ENCODE measurements at regions not wholly inside any gene's neighbourhood (a gene's known extent, or its start where the extent isn't known, plus 50 kb on each side); places are given as distances from the start of the nearest gene placed in this dataset.

- no peak for DNase-seq
These were observed 95.2 kb upstream of the IQSEC1 start for GRCh38 chr3:13168391-13168790.

GRCh38 chr3:13167829-13168228, 94.6 kb upstream of the IQSEC1 start:
- DNase-seq: no peak

- no peak for DNase-seq
These were observed 94.0 kb upstream of the IQSEC1 start for GRCh38 chr3:13167064-13167743.

GRCh38 chr3:13166243-13167063, 93.2 kb upstream of the IQSEC1 start:
- no peak for DNase-seq

GRCh38 chr3:13165576-13165975, 92.3 kb upstream of the IQSEC1 start:
- no peak for DNase-seq

- DNase-seq: no peak
These were observed 91.8 kb upstream of the IQSEC1 start for GRCh38 chr3:13164893-13165492.

- no peak for DNase-seq
These were observed 90.7 kb upstream of the IQSEC1 start for GRCh38 chr3:13163848-13164382.

GRCh38 chr3:13162549-13163320, 89.5 kb upstream of the IQSEC1 start:
- DNase-seq: no peak

GRCh38 chr3:13161771-13162535, 88.7 kb upstream of the IQSEC1 start:
- no peak for DNase-seq

GRCh38 chr3:13161021-13161759, 88.0 kb upstream of the IQSEC1 start:
- no peak for DNase-seq

GRCh38 chr3:13160619-13161018, 87.4 kb upstream of the IQSEC1 start:
- DNase-seq: no peak

- no peak for DNase-seq
These were observed 86.7 kb upstream of the IQSEC1 start for GRCh38 chr3:13159890-13160289.

GRCh38 chr3:13158871-13159270, 85.6 kb upstream of the IQSEC1 start:
- no peak for DNase-seq

- DNase-seq: no peak
These were observed 85.2 kb upstream of the IQSEC1 start for GRCh38 chr3:13158408-13158807.

- no peak for DNase-seq
These were observed 84.8 kb upstream of the IQSEC1 start for GRCh38 chr3:13157986-13158385.

- no peak for DNase-seq
These were observed 79.8 kb upstream of the IQSEC1 start for GRCh38 chr3:13152826-13153710.

GRCh38 chr3:13150624-13151023, 77.4 kb upstream of the IQSEC1 start:
- no peak for DNase-seq

- no peak for DNase-seq
These were observed 76.3 kb upstream of the IQSEC1 start for GRCh38 chr3:13149330-13150108.

GRCh38 chr3:13148561-13149329, 75.5 kb upstream of the IQSEC1 start:
- no peak for DNase-seq
